ENCODE measurements at regions not wholly inside any gene's neighbourhood (a gene's known extent, or its start where the extent isn't known, plus 50 kb on each side); places are given as distances from the start of the nearest gene placed in this dataset.

- H3K4me2 ChIP-seq (ENCODE audit: low read length): peak overlapping the region; percentile 50
- H3F3A ChIP-seq (ENCODE audit: insufficient read depth, low read length, poor library complexity, severe bottlenecking): no peaks in the 10 kb centered on the region
- peak; percentile 8 for TF ChIP-seq RAD21 (conservative IDR thresholded peaks at IDR 0.05)
- TF ChIP-seq MXI1 (conservative IDR thresholded peaks at IDR 0.05; ENCODE audit: poor library complexity, severe bottlenecking): no peak
- TF ChIP-seq POLR2AphosphoS5 (IDR thresholded peaks at IDR 0.05): no peak
- no peak for TF ChIP-seq SMC3 (conservative IDR thresholded peaks at IDR 0.05; ENCODE audit: poor library complexity)
- TF ChIP-seq EP300 (conservative IDR thresholded peaks at IDR 0.05; ENCODE audit: poor library complexity, severe bottlenecking): peak; percentile 51
- H2AFZ ChIP-seq (ENCODE audit: low read depth, low read length): no peak overlapping the region
- H3K9ac ChIP-seq (ENCODE audit: low read length): peak overlapping the region; percentile 22
- no peaks in the 10 kb centered on the region for H3K79me2 ChIP-seq (replicated peaks; ENCODE audit: insufficient read depth, low read length)
- no peaks in the 10 kb centered on the region for H3K36me3 ChIP-seq (ENCODE audit: insufficient read depth, low read length)
- H3K9me3 ChIP-seq (ENCODE audit: low read length): no peaks in the 10 kb centered on the region
- no peaks in the 10 kb centered on the region for H3K27me3 ChIP-seq (ENCODE audit: insufficient read depth, low read depth, low read length)
- peak overlapping the region; percentile 26 for H3K4me3 ChIP-seq (ENCODE audit: low read length)
- no peaks in the 10 kb centered on the region for H4K20me1 ChIP-seq (ENCODE audit: insufficient read depth)
- H3K9me2 ChIP-seq (ENCODE audit: insufficient read depth, low read length): no peaks in the 10 kb centered on the region
- peak overlapping the region; percentile 83 for H3K27ac ChIP-seq (ENCODE audit: low read length)
Measured at GRCh38 chr4:170697045-170697444, 607.3 kb upstream of the AADAT start.

GRCh38 chr4:170691168-170691567, 601.4 kb upstream of the AADAT start:
- no peaks in the 10 kb centered on the region for H3K9me3 ChIP-seq (ENCODE audit: low read length)
- no peak overlapping the region for H2AFZ ChIP-seq (ENCODE audit: low read depth, low read length)
- no peak for TF ChIP-seq EZH2 (IDR thresholded peaks at IDR 0.05; ENCODE audit: borderline replicate concordance, insufficient read depth, low read length, poor library complexity, severe bottlenecking)
- TF ChIP-seq POLR2AphosphoS5 (IDR thresholded peaks at IDR 0.05): no peak
- no peak for TF ChIP-seq EP300 (conservative IDR thresholded peaks at IDR 0.05; ENCODE audit: poor library complexity, severe bottlenecking)
- TF ChIP-seq REST (IDR thresholded peaks at IDR 0.05; ENCODE audit: borderline replicate concordance): no peak
- no peak for TF ChIP-seq MXI1 (conservative IDR thresholded peaks at IDR 0.05; ENCODE audit: poor library complexity, severe bottlenecking)
- no peak for TF ChIP-seq RAD21 (conservative IDR thresholded peaks at IDR 0.05)
- no peak for TF ChIP-seq TAF1 (IDR thresholded peaks at IDR 0.05; ENCODE audit: low read depth)
- no peak for TF ChIP-seq SMC3 (conservative IDR thresholded peaks at IDR 0.05; ENCODE audit: poor library complexity)
- TF ChIP-seq CTCF (IDR thresholded peaks at IDR 0.05; ENCODE audit: poor library complexity, severe bottlenecking): no peak
- no peak overlapping the region for H3K9ac ChIP-seq (ENCODE audit: low read length)
- H3K9me2 ChIP-seq (ENCODE audit: insufficient read depth, low read length): no peaks in the 10 kb centered on the region
- H3K27ac ChIP-seq (ENCODE audit: low read length): no peak overlapping the region
- H3K36me3 ChIP-seq (ENCODE audit: insufficient read depth, low read length): no peaks in the 10 kb centered on the region
- H3K79me2 ChIP-seq (replicated peaks; ENCODE audit: insufficient read depth, low read length): no peaks in the 10 kb centered on the region
- H3F3A ChIP-seq (ENCODE audit: insufficient read depth, low read length, poor library complexity, severe bottlenecking): no peaks in the 10 kb centered on the region
- H3K27me3 ChIP-seq (ENCODE audit: insufficient read depth, low read depth, low read length): no peaks in the 10 kb centered on the region
- H3K4me3 ChIP-seq (ENCODE audit: low read length): no peak overlapping the region
- no peaks in the 10 kb centered on the region for H4K20me1 ChIP-seq (ENCODE audit: insufficient read depth)
- no peak overlapping the region for H3K4me2 ChIP-seq (ENCODE audit: low read length)
